Right lobe of liver (tissue), 6 donors: ENCODE measurements at regions not wholly inside any gene's neighbourhood (a gene's known extent, or its start where the extent isn't known, plus 50 kb on each side); places are given as distances from the start of the nearest gene placed in this dataset.

Source experiments
- ATAC-seq, 4 donors: fragments of 200-7000 bp; cut with Tn5 transposase; one replicate each; pipeline ENCODE4 v1.9.1; 2020; ENCODE audit warnings: mild to moderate bottlenecking in 4 of 4, moderate library complexity in 4 of 4
- DNase-seq, 3 donors: peaks; one replicate each; pipeline ENCODE4 v3.0.0-alpha.2; 2020
- H3K27ac ChIP-seq, 3 donors: fragments of 200-600 bp; one replicate each; pipeline ENCODE4 v1.8.0; 2022
- H3K27me3 ChIP-seq, 2 donors: fragments of 200-600 bp; one replicate each; pipeline ENCODE4 v1.8.0; 2022
- H3K36me3 ChIP-seq, 4 donors: fragments of 200-600 bp; sonication (generic) in 1 of 4; one replicate each; pipeline versions ENCODE4 v1.5.1 to v1.8.0; 2017 to 2022; ENCODE audit warnings: control low read depth in 1 of 4
- H3K4me1 ChIP-seq, 4 donors: fragments of 200-600 bp; sonication (generic) in 1 of 4; one replicate each; pipeline versions ENCODE4 v1.5.1 to v1.8.0; 2017 to 2022; ENCODE audit warnings: control low read depth in 1 of 4
- H3K4me3 ChIP-seq, 3 donors: fragments of 200-600 bp; one replicate each; pipeline ENCODE4 v1.8.0; 2022
- H3K9me3 ChIP-seq, 4 donors: fragments of 200-600 bp; sonication (generic) in 1 of 4; one replicate each; pipeline versions ENCODE4 v1.5.1 to v1.8.0; 2017 to 2022; ENCODE audit warnings: control low read depth in 1 of 4
- POLR2A ChIP-seq: fragments of 450-650 bp; IDR thresholded peaks from one replicate; pipeline ENCODE4 v1.6.1; 2017; ENCODE audit warnings: antibody characterized with exemption, mild to moderate bottlenecking
- WGBS: methylation state at CpG from one replicate; pipeline ENCODE4 v1.1.6; 2018; ENCODE audit warnings: low coverage, low lambda C conversion rate; ENCODE audit not compliant: insufficient coverage; ENCODE audit errors: missing lambda C conversion rate; 5-methylcytosine and 5-hydroxymethylcytosine counted together
- intact Hi-C, 2 donors: fragments of 100-400 bp; cut with DNase I; formaldehyde crosslinking; loops; one replicate each; pipeline versions ENCODE4 v1.11.2 to v1.14.1; 2022
- TF ChIP-seq, protein P1 (sequence below), 4 donors: fragments of 200-600 bp in 3 of 4; fragments of 450-650 bp in 1 of 4; IDR thresholded peaks; one replicate each; pipeline versions ENCODE4 v1.5.1 to v1.8.0; 2016 to 2022; ENCODE audit warnings: antibody characterized with exemption in 4 of 4, mild to moderate bottlenecking in 2 of 4
- donor health status: DM: no; HTN: yes; CAD: no.
- donor health status: DM: no; HTN: no; CAD: no.
- donor health status: DM: no; HTN: no; CAD: no.
- donor health status: DM: no; HTN: yes; CAD: no.
- donor health status: DM: no; HTN: yes; CAD: no.

GRCh38 chrY:11293392-11293791, 1407.6 kb upstream of the USP9Y start:
- intact Hi-C loops, result no loop called here
- H3K4me1 ChIP-seq, result no peaks in the 10 kb centered on the region
- H3K4me3 ChIP-seq, result no peak overlapping the region
- DNase-seq (no peak), ATAC-seq (no peak)
- no peaks in the 10 kb centered on the region for H3K27me3 ChIP-seq
- no peaks in the 10 kb centered on the region for H3K9me3 ChIP-seq
- no peak for TF ChIP-seq POLR2A
- H3K36me3 ChIP-seq, result no peaks in the 10 kb centered on the region
- H3K27ac ChIP-seq, result no peak overlapping the region
- WGBS, result 33% methylated on average over 5 of the region's 5 CpGs

DNA sequence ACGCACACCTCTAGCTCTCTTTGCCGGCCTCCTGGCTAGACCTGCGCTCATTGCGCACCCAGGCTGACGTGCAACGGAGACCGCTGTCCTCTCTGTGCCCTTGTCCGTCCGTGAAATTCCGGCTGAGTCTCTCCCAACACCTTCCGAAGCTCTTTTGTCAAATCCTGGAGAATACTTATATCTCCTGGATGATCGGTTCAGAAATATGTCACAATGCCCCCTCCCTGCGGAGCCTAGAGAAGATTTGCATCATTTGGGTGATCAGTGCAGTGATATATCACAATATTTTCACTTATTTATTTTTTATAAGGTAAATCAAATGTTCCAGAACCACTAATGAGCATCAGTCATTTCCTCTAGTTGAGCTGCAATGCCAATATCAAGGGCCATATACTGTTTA, 1366.9 kb upstream of the USP9Y start:
- H3K27me3 ChIP-seq, result no peaks in the 10 kb centered on the region
- no peaks in the 10 kb centered on the region for H3K9me3 ChIP-seq
- TF ChIP-seq, protein P1, sequence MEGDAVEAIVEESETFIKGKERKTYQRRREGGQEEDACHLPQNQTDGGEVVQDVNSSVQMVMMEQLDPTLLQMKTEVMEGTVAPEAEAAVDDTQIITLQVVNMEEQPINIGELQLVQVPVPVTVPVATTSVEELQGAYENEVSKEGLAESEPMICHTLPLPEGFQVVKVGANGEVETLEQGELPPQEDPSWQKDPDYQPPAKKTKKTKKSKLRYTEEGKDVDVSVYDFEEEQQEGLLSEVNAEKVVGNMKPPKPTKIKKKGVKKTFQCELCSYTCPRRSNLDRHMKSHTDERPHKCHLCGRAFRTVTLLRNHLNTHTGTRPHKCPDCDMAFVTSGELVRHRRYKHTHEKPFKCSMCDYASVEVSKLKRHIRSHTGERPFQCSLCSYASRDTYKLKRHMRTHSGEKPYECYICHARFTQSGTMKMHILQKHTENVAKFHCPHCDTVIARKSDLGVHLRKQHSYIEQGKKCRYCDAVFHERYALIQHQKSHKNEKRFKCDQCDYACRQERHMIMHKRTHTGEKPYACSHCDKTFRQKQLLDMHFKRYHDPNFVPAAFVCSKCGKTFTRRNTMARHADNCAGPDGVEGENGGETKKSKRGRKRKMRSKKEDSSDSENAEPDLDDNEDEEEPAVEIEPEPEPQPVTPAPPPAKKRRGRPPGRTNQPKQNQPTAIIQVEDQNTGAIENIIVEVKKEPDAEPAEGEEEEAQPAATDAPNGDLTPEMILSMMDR (IDR thresholded peaks at IDR 0.05), result no peak
- TF ChIP-seq POLR2A, result no peak
- H3K36me3 ChIP-seq, result no peaks in the 10 kb centered on the region
- WGBS, result 53% methylated on average over 13 of the region's 13 CpGs
- intact Hi-C loops, result no loop called here
- DNase-seq (peak in 2 of 3 donors; percentile 39 to 48), ATAC-seq (no peak)
- no peak overlapping the region for H3K27ac ChIP-seq
- no peaks in the 10 kb centered on the region for H3K4me1 ChIP-seq
- H3K4me3 ChIP-seq, result no peak overlapping the region
